WTC11 (cell line): ENCODE measurements at regions not wholly inside any gene's neighbourhood (a gene's known extent, or its start where the extent isn't known, plus 50 kb on each side); places are given as distances from the start of the nearest gene placed in this dataset.

Experiments
- ATAC-seq: fragments of 200-7000 bp; cut with Tn5 transposase; 2 replicates; pipeline ENCODE4 v1.10.0; 2021; ENCODE audit warnings: mild to moderate bottlenecking, moderate library complexity
- CTCF ChIA-PET: fragments of 300-600 bp; sonication (Branson Sonifier 250); formaldehyde crosslinking; loops from one replicate; lab custom pipeline; 2021; ENCODE audit warnings: antibody characterized with exemption; lab: Charles Lee
- POLR2A ChIA-PET: fragments of 350-600 bp; sonication (Branson Sonifier 250); formaldehyde crosslinking; loops from one replicate; lab custom pipeline; 2021; ENCODE audit warnings: antibody characterized with exemption; lab: Charles Lee
- DNase-seq: peaks from one replicate; pipeline ENCODE4 v3.0.0; 2021; ENCODE audit warnings: low spot score
- H3K27ac Mint-ChIP-seq: 2 replicates; pipeline ENCODE4 v1.8.0; 2021; ENCODE audit warnings: mixed read lengths
- H3K27me3 Mint-ChIP-seq: 2 replicates; pipeline ENCODE4 v1.8.0; 2021; ENCODE audit warnings: low read depth, mild to moderate bottlenecking, moderate library complexity, mixed read lengths
- H3K36me3 Mint-ChIP-seq: 2 replicates; pipeline ENCODE4 v1.8.0; 2021; ENCODE audit warnings: mixed read lengths
- H3K4me1 Mint-ChIP-seq: 2 replicates; pipeline ENCODE4 v1.8.0; 2022; ENCODE audit warnings: mixed read lengths
- H3K4me3 Mint-ChIP-seq: 2 replicates; pipeline ENCODE4 v1.8.0; 2021; ENCODE audit warnings: mild to moderate bottlenecking, moderate library complexity, mixed read lengths
- H3K9me3 Mint-ChIP-seq: 2 replicates; pipeline ENCODE4 v1.8.0; 2021; ENCODE audit warnings: mixed read lengths
- CBFB ChIP-seq: sonication (generic); formaldehyde crosslinking; IDR thresholded peaks from 2 replicates; pipeline ENCODE4 v1.8.1; 2022; ENCODE audit warnings: mild to moderate bottlenecking, low read depth, missing genetic modification reagents
- GABPB1 ChIP-seq: sonication (generic); formaldehyde crosslinking; IDR thresholded peaks from 2 replicates; pipeline ENCODE4 v1.8.1; 2023; ENCODE audit warnings: mild to moderate bottlenecking, missing genetic modification reagents
- GTF2I ChIP-seq: fragments of 250-450 bp; sonication (Bioruptor Pico); conservative IDR thresholded peaks from 2 replicates; pipeline ENCODE4 v1.4.0; 2021; ENCODE audit warnings: mild to moderate bottlenecking
- JAZF1 ChIP-seq: fragments of 250-450 bp; sonication (Bioruptor Pico); IDR thresholded peaks from 2 replicates; pipeline ENCODE4 v1.9.0; 2021; ENCODE audit warnings: moderate library complexity, mild to moderate bottlenecking, inconsistent platforms
- JUN ChIP-seq: sonication (generic); formaldehyde crosslinking; IDR thresholded peaks from 2 replicates; pipeline ENCODE4 v1.8.0; 2023; ENCODE audit warnings: mild to moderate bottlenecking, missing genetic modification reagents
- NR2C2 ChIP-seq: sonication (generic); formaldehyde crosslinking; IDR thresholded peaks from 2 replicates; pipeline ENCODE4 v1.8.0; 2022; ENCODE audit warnings: mild to moderate bottlenecking, missing genetic modification reagents
- RELA ChIP-seq: sonication (generic); formaldehyde crosslinking; IDR thresholded peaks from 2 replicates; pipeline ENCODE4 v1.8.1; 2022; ENCODE audit warnings: missing genetic modification reagents, mild to moderate bottlenecking, borderline replicate concordance
- TEAD1 ChIP-seq: sonication (generic); formaldehyde crosslinking; IDR thresholded peaks from 2 replicates; pipeline ENCODE4 v1.8.0; 2022; ENCODE audit warnings: mild to moderate bottlenecking, missing genetic modification reagents
- TP53 ChIP-seq: sonication (generic); formaldehyde crosslinking; IDR thresholded peaks from 2 replicates; pipeline ENCODE4 v1.8.1; 2023; ENCODE audit warnings: mild to moderate bottlenecking, missing genetic modification reagents
- TF ChIP-seq, protein P1 (sequence below): sonication (generic); formaldehyde crosslinking; IDR thresholded peaks from 2 replicates; pipeline ENCODE4 v1.8.1; 2022; ENCODE audit warnings: missing genetic modification reagents, borderline replicate concordance
- TF ChIP-seq, protein P2 (sequence below): sonication (generic); formaldehyde crosslinking; IDR thresholded peaks from 2 replicates; pipeline ENCODE4 v1.8.0; 2023; ENCODE audit warnings: mild to moderate bottlenecking, missing genetic modification reagents
- TF ChIP-seq, protein P3 (sequence below): sonication (generic); formaldehyde crosslinking; IDR thresholded peaks from 2 replicates; pipeline ENCODE4 v1.8.1; 2023; ENCODE audit warnings: mild to moderate bottlenecking, missing genetic modification reagents, moderate library complexity
- TF ChIP-seq, protein P4 (sequence below): sonication (generic); formaldehyde crosslinking; IDR thresholded peaks from 2 replicates; pipeline ENCODE4 v1.8.0; 2022; ENCODE audit warnings: mild to moderate bottlenecking, missing genetic modification reagents
- TF ChIP-seq, protein P5 (sequence below): fragments of 200-600 bp; IDR thresholded peaks from 2 replicates; pipeline ENCODE4 v1.8.0; 2022; ENCODE audit warnings: antibody characterized with exemption
- TF ChIP-seq, protein P6 (sequence below): sonication (generic); formaldehyde crosslinking; IDR thresholded peaks from 2 replicates; pipeline ENCODE4 v1.8.1; 2023; ENCODE audit warnings: mild to moderate bottlenecking, missing genetic modification reagents, moderate library complexity
- TF ChIP-seq, protein P7 (sequence below): fragments of 250-450 bp; sonication (Bioruptor Pico); IDR thresholded peaks from 2 replicates; pipeline ENCODE4 v2.1.2; 2022; ENCODE audit warnings: mild to moderate bottlenecking, moderate library complexity

DNA sequence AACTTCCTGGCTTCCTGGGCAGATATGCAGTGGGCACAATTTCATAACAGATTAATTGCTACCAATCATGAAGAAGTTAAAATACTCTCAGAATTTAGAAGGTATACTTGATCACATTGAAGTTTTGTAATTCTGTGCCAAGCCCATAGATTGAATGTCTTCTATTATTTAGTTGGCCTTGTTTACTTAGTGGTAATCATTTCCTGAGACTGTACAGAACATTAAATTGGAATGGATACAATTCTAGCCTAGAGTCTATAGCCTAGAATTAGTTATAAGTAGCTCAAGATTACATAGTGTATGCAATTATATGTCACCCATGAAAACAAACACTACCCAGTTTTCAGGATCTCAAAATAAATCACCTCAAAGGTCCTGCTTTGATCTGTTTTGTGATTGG, 615.8 kb downstream of the XIRP2 start:
- TF ChIP-seq GTF2I (CRISPR knock-in tag) (no peak), TEAD1 (no peak), RELA (CRISPR knock-in tag) (no peak), JUN (CRISPR knock-in tag) (no peak), TP53 (no peak), GABPB1 (CRISPR knock-in tag) (no peak), CBFB (CRISPR knock-in tag) (no peak), JAZF1 (CRISPR knock-in tag) (no peak), NR2C2 (CRISPR knock-in tag) (no peak)
- TF ChIP-seq, protein P1, sequence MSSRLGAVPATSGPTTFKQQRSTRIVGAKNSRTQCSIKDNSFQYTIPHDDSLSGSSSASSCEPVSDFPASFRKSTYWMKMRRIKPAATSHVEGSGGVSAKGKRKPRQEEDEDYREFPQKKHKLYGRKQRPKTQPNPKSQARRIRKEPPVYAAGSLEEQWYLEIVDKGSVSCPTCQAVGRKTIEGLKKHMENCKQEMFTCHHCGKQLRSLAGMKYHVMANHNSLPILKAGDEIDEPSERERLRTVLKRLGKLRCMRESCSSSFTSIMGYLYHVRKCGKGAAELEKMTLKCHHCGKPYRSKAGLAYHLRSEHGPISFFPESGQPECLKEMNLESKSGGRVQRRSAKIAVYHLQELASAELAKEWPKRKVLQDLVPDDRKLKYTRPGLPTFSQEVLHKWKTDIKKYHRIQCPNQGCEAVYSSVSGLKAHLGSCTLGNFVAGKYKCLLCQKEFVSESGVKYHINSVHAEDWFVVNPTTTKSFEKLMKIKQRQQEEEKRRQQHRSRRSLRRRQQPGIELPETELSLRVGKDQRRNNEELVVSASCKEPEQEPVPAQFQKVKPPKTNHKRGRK (CRISPR knock-in tag) = no peak
- TF ChIP-seq, protein P2, sequence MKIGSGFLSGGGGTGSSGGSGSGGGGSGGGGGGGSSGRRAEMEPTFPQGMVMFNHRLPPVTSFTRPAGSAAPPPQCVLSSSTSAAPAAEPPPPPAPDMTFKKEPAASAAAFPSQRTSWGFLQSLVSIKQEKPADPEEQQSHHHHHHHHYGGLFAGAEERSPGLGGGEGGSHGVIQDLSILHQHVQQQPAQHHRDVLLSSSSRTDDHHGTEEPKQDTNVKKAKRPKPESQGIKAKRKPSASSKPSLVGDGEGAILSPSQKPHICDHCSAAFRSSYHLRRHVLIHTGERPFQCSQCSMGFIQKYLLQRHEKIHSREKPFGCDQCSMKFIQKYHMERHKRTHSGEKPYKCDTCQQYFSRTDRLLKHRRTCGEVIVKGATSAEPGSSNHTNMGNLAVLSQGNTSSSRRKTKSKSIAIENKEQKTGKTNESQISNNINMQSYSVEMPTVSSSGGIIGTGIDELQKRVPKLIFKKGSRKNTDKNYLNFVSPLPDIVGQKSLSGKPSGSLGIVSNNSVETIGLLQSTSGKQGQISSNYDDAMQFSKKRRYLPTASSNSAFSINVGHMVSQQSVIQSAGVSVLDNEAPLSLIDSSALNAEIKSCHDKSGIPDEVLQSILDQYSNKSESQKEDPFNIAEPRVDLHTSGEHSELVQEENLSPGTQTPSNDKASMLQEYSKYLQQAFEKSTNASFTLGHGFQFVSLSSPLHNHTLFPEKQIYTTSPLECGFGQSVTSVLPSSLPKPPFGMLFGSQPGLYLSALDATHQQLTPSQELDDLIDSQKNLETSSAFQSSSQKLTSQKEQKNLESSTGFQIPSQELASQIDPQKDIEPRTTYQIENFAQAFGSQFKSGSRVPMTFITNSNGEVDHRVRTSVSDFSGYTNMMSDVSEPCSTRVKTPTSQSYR (CRISPR knock-in tag) = no peak
- TF ChIP-seq, protein P3, sequence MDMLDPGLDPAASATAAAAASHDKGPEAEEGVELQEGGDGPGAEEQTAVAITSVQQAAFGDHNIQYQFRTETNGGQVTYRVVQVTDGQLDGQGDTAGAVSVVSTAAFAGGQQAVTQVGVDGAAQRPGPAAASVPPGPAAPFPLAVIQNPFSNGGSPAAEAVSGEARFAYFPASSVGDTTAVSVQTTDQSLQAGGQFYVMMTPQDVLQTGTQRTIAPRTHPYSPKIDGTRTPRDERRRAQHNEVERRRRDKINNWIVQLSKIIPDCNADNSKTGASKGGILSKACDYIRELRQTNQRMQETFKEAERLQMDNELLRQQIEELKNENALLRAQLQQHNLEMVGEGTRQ (CRISPR knock-in tag) = no peak
- TF ChIP-seq, protein P4, sequence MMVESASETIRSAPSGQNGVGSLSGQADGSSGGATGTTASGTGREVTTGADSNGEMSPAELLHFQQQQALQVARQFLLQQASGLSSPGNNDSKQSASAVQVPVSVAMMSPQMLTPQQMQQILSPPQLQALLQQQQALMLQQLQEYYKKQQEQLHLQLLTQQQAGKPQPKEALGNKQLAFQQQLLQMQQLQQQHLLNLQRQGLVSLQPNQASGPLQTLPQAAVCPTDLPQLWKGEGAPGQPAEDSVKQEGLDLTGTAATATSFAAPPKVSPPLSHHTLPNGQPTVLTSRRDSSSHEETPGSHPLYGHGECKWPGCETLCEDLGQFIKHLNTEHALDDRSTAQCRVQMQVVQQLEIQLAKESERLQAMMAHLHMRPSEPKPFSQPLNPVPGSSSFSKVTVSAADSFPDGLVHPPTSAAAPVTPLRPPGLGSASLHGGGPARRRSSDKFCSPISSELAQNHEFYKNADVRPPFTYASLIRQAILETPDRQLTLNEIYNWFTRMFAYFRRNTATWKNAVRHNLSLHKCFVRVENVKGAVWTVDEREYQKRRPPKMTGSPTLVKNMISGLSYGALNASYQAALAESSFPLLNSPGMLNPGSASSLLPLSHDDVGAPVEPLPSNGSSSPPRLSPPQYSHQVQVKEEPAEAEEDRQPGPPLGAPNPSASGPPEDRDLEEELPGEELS (CRISPR knock-in tag) = no peak
- TF ChIP-seq, protein P5, sequence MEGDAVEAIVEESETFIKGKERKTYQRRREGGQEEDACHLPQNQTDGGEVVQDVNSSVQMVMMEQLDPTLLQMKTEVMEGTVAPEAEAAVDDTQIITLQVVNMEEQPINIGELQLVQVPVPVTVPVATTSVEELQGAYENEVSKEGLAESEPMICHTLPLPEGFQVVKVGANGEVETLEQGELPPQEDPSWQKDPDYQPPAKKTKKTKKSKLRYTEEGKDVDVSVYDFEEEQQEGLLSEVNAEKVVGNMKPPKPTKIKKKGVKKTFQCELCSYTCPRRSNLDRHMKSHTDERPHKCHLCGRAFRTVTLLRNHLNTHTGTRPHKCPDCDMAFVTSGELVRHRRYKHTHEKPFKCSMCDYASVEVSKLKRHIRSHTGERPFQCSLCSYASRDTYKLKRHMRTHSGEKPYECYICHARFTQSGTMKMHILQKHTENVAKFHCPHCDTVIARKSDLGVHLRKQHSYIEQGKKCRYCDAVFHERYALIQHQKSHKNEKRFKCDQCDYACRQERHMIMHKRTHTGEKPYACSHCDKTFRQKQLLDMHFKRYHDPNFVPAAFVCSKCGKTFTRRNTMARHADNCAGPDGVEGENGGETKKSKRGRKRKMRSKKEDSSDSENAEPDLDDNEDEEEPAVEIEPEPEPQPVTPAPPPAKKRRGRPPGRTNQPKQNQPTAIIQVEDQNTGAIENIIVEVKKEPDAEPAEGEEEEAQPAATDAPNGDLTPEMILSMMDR = no peak
- TF ChIP-seq, protein P6, sequence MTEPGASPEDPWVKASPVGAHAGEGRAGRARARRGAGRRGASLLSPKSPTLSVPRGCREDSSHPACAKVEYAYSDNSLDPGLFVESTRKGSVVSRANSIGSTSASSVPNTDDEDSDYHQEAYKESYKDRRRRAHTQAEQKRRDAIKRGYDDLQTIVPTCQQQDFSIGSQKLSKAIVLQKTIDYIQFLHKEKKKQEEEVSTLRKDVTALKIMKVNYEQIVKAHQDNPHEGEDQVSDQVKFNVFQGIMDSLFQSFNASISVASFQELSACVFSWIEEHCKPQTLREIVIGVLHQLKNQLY (CRISPR knock-in tag) = no peak
- TF ChIP-seq, protein P7, sequence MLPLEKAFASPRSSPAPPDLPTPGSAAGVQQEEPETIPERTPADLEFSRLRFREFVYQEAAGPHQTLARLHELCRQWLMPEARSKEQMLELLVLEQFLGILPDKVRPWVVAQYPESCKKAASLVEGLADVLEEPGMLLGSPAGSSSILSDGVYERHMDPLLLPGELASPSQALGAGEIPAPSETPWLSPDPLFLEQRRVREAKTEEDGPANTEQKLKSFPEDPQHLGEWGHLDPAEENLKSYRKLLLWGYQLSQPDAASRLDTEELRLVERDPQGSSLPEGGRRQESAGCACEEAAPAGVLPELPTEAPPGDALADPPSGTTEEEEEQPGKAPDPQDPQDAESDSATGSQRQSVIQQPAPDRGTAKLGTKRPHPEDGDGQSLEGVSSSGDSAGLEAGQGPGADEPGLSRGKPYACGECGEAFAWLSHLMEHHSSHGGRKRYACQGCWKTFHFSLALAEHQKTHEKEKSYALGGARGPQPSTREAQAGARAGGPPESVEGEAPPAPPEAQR (CRISPR knock-in tag) = no peak
- no peak for DNase-seq
- Mint-ChIP-seq H3K36me3 (no peaks in the 10 kb centered on the region), H3K4me3 (no peak overlapping the region), H3K27me3 (no peaks in the 10 kb centered on the region), H3K4me1 (peaks cover 20% of the 10 kb centered on the region), H3K27ac (no peak overlapping the region), H3K9me3 (no peaks in the 10 kb centered on the region)
- CTCF ChIA-PET = no interaction called here
- POLR2A ChIA-PET = no interaction called here
- no peak for ATAC-seq
